H1 (cell line): ENCODE measurements at regions not wholly inside any gene's neighbourhood (a gene's known extent, or its start where the extent isn't known, plus 50 kb on each side); places are given as distances from the start of the nearest gene placed in this dataset.

Experiments used
- CEBPB ChIP-seq: IDR thresholded peaks from 2 replicates; pipeline ENCODE4 v1.6.1; 2012; ENCODE audit warnings: low read depth, low read length
- CTCF ChIP-seq, 3 experiments: IDR thresholded peaks; 1 replicate in 2 of 3; 2 replicates in 1 of 3; pipeline versions ENCODE4 v1.5.1 to v1.6.1; 2011; ENCODE audit warnings: low read length in 3 of 3, mild to moderate bottlenecking in 3 of 3, inconsistent platforms in 2 of 3, low read depth in 1 of 3, moderate library complexity in 1 of 3; ENCODE audit not compliant: insufficient read depth in 1 of 3; ENCODE audit errors: control extremely low read depth in 1 of 3
- POLR2A ChIP-seq, 2 experiments: IDR thresholded peaks; 1 replicate in 1 of 2; 2 replicates in 1 of 2; pipeline ENCODE4 v1.6.1; 2011; ENCODE audit warnings: low read depth in 2 of 2, low read length in 2 of 2, mild to moderate bottlenecking in 2 of 2; ENCODE audit errors: control extremely low read depth in 1 of 2
- USF2 ChIP-seq: IDR thresholded peaks from 2 replicates; pipeline ENCODE4 v1.6.1; 2011; ENCODE audit warnings: low read length, improper control_type of control experiment

DNA sequence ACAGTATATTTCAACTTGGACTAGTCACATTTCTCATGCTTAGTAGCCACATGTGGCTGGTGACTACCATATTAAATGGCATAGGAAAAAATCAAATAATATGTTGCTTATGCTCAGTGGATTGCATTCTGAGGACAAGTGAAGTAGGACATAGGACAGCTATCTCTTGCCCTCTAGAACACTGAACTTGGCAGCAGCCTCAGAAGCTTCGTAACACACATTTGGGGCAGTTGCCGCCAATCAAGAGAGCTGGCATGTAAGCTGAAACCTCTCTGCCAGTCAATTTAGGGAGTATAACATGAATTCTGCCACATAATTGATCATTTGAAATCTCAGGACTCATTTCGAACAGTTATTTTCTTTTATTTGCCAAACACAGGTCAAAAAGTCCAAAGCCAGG lies 505.5 kb downstream of the MAT2B start:
- no peak for TF ChIP-seq CTCF (IDR thresholded peaks at IDR 0.05; ENCODE audit: control extremely low read depth in 1 of 3, insufficient read depth in 1 of 3, low read depth in 1 of 3, low read length in 3 of 3)
- TF ChIP-seq CEBPB, result no peak
- TF ChIP-seq POLR2A (IDR thresholded peaks at IDR 0.05; ENCODE audit: control extremely low read depth in 1 of 2, low read depth in 2 of 2, low read length in 2 of 2), result no peak
- no peak for TF ChIP-seq USF2
